ENCODE measurements at regions not wholly inside any gene's neighbourhood (a gene's known extent, or its start where the extent isn't known, plus 50 kb on each side); places are given as distances from the start of the nearest gene placed in this dataset.

DNA sequence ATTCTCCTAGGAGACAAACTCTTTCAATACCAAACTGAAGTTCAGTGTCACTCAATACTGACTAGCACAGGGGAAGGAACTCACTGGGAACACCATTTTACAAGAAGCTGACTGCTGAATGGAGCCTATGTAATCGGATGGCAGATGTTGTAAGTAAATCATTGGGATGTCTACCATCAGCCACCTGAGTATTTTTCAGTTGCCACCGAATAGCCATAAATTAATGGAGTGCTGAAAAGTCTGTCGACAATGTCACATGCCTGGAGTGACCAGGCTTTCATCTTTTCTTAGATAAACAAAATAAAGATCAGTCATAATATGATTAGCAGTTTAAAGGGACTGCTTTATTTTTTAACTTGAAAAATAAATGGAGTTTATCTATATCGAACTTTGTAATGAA is 145.9 kb upstream of the SEMA3E start:
- dilution Hi-C loops (cut with MboI; ENCODE audit: extremely low pct_ligation_motif_present, low sequenced_read_pairs) = no loop called here
- DNase-seq (ENCODE audit: low read depth, low spot score) = no peak
- H3K9ac ChIP-seq (ENCODE audit: control insufficient read depth, extremely low read depth, insufficient read depth, low read length) = no peak overlapping the region
- H3K4me3 ChIP-seq (ENCODE audit: control insufficient read depth in 2 of 3, extremely low read depth in 1 of 3, insufficient read depth in 2 of 3, low read depth in 1 of 3, low read length in 3 of 3) = no peak overlapping the region
- no peaks in the 10 kb centered on the region for H3K27me3 ChIP-seq (ENCODE audit: control insufficient read depth, extremely low read depth, insufficient read depth, low read length)
- H3K4me2 ChIP-seq (ENCODE audit: control insufficient read depth, extremely low read depth, insufficient read depth, low read depth, low read length) = no peak overlapping the region
- no peak for TF ChIP-seq EZH2 (IDR thresholded peaks at IDR 0.05; ENCODE audit: low read length)
- TF ChIP-seq, protein P1, sequence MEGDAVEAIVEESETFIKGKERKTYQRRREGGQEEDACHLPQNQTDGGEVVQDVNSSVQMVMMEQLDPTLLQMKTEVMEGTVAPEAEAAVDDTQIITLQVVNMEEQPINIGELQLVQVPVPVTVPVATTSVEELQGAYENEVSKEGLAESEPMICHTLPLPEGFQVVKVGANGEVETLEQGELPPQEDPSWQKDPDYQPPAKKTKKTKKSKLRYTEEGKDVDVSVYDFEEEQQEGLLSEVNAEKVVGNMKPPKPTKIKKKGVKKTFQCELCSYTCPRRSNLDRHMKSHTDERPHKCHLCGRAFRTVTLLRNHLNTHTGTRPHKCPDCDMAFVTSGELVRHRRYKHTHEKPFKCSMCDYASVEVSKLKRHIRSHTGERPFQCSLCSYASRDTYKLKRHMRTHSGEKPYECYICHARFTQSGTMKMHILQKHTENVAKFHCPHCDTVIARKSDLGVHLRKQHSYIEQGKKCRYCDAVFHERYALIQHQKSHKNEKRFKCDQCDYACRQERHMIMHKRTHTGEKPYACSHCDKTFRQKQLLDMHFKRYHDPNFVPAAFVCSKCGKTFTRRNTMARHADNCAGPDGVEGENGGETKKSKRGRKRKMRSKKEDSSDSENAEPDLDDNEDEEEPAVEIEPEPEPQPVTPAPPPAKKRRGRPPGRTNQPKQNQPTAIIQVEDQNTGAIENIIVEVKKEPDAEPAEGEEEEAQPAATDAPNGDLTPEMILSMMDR (optimal IDR thresholded peaks at IDR 0.05 in 1 of 3, IDR thresholded peaks at IDR 0.05 in 1 of 3, conservative IDR thresholded peaks at IDR 0.05 in 1 of 3; ENCODE audit: extremely low read depth in 1 of 3, insufficient read depth in 2 of 3, low read length in 3 of 3) = no peak
- H3K9me3 ChIP-seq (ENCODE audit: control insufficient read depth, low read depth, low read length) = no peaks in the 10 kb centered on the region
- no peak for FAIRE-seq
- H3K4me1 ChIP-seq (ENCODE audit: control insufficient read depth, extremely low read depth, insufficient read depth, low read length) = no peaks in the 10 kb centered on the region
- H3K27ac ChIP-seq (ENCODE audit: control insufficient read depth, insufficient read depth, low read length) = no peak overlapping the region
- H3K36me3 ChIP-seq (ENCODE audit: control insufficient read depth in 2 of 2, extremely low read depth in 1 of 2, insufficient read depth in 2 of 2, low read length in 2 of 2) = no peaks in the 10 kb centered on the region
- H3K79me2 ChIP-seq (ENCODE audit: control insufficient read depth, insufficient read depth, low read length) = no peaks in the 10 kb centered on the region
- H2AFZ ChIP-seq (ENCODE audit: control insufficient read depth, low read length) = no peak overlapping the region
- no peaks in the 10 kb centered on the region for H4K20me1 ChIP-seq (ENCODE audit: control insufficient read depth, extremely low read depth, insufficient read depth, low read length)
- no peaks in the 10 kb centered on the region for H3K9me1 ChIP-seq (ENCODE audit: control insufficient read depth, extremely low read depth, insufficient read depth, low read length)

DNA sequence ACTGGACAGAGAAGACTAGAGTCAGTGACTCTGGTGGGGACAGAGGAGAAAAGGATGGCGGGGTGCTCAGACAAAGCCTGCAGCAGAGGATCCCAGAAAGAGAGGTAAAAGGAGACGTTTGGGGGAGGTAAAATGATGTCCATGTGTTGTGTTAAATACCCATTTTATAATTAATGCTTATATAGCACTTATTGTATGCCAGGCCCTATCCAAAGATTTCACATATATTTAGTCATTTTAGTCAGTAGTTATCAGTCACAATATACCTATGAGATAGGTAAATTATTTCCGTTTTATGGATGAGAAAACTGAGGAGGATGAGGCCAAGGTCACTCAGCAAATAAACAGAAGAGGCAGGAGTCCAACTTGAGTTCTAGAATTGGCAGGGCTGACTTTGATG is 144.6 kb upstream of the SEMA3E start:
- no peaks in the 10 kb centered on the region for H3K9me3 ChIP-seq (ENCODE audit: control insufficient read depth, low read depth, low read length)
- H3K4me2 ChIP-seq (ENCODE audit: control insufficient read depth, extremely low read depth, insufficient read depth, low read depth, low read length) = no peak overlapping the region
- TF ChIP-seq EZH2 (IDR thresholded peaks at IDR 0.05; ENCODE audit: low read length) = no peak
- TF ChIP-seq, protein P1 (optimal IDR thresholded peaks at IDR 0.05 in 1 of 3, IDR thresholded peaks at IDR 0.05 in 1 of 3, conservative IDR thresholded peaks at IDR 0.05 in 1 of 3; ENCODE audit: extremely low read depth in 1 of 3, insufficient read depth in 2 of 3, low read length in 3 of 3) = no peak

More for the DNA sequence above, 144.6 kb upstream of the SEMA3E start:
- H3K36me3 ChIP-seq (ENCODE audit: control insufficient read depth in 2 of 2, extremely low read depth in 1 of 2, insufficient read depth in 2 of 2, low read length in 2 of 2) = no peaks in the 10 kb centered on the region
- H3K9ac ChIP-seq (ENCODE audit: control insufficient read depth, extremely low read depth, insufficient read depth, low read length) = no peak overlapping the region
- dilution Hi-C loops (cut with MboI; ENCODE audit: extremely low pct_ligation_motif_present, low sequenced_read_pairs) = no loop called here
- DNase-seq (ENCODE audit: low read depth, low spot score) = no peak
- H3K27me3 ChIP-seq (ENCODE audit: control insufficient read depth, extremely low read depth, insufficient read depth, low read length) = no peaks in the 10 kb centered on the region
- H3K9me1 ChIP-seq (ENCODE audit: control insufficient read depth, extremely low read depth, insufficient read depth, low read length) = no peaks in the 10 kb centered on the region
- no peak overlapping the region for H3K27ac ChIP-seq (ENCODE audit: control insufficient read depth, insufficient read depth, low read length)
- H4K20me1 ChIP-seq (ENCODE audit: control insufficient read depth, extremely low read depth, insufficient read depth, low read length) = no peaks in the 10 kb centered on the region
- H2AFZ ChIP-seq (ENCODE audit: control insufficient read depth, low read length) = no peak overlapping the region
- H3K4me1 ChIP-seq (ENCODE audit: control insufficient read depth, extremely low read depth, insufficient read depth, low read length) = no peaks in the 10 kb centered on the region
- no peak overlapping the region for H3K4me3 ChIP-seq (ENCODE audit: control insufficient read depth in 2 of 3, extremely low read depth in 1 of 3, insufficient read depth in 2 of 3, low read depth in 1 of 3, low read length in 3 of 3)
- H3K79me2 ChIP-seq (ENCODE audit: control insufficient read depth, insufficient read depth, low read length) = no peaks in the 10 kb centered on the region
- no peak for FAIRE-seq
